ENCODE measurements at regions not wholly inside any gene's neighbourhood (a gene's known extent, or its start where the extent isn't known, plus 50 kb on each side); places are given as distances from the start of the nearest gene placed in this dataset.

DNA sequence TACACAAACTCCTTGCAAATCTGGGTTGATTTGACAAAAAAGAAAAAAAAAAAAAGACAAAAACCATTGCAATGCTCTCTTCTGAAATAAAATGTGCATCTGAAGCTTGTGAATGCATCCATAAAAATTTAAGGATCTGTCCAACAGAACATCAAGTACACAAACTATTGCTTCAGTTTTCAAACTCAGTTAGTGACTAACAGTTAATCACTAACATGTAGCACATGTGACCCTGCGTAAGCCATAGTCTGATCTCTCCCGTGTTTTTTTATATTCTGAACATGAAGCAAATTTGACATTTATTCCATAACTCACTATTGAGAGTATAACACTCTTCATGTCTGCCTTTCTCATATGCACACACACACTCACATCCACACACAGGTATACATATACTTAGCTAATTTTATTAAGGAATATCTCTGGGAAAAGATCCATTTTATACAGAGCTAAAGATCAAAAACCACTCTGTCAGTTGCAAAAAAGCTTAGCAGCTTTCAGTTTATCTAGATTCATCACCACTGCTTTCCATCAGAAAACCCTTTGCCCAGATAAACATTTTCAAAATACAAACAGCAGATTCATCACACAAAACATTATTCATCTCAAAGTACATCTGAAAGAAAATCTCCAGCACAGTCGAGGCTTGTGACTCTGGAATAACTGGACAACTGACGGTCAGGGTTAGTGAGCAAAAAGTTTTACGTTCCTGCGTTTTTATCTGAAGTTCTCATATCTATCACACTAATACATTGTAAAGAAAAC, 1000.4 kb upstream of the ACVR2A start:
- DNase-seq, result no peak

DNA sequence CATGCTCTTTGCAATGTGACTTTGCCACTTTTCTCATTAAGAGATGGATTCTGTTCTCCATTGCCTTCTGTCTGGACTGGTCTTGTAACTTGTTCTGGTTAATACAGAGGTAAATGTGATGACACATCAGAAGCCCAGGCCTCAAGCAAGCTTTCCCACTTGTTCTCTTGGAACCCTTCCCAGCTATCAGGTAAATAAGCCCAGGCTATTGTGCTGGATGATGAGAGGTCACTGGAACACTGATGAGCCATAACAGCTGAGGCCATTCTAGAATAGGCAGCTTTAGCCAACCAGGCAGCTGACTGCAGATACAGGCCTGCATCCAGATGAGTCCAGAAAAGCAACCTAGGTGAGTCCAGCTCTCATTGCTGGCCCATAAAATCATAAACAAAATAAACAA, 1007.0 kb upstream of the ACVR2A start:
- DNase-seq, result no peak

DNA sequence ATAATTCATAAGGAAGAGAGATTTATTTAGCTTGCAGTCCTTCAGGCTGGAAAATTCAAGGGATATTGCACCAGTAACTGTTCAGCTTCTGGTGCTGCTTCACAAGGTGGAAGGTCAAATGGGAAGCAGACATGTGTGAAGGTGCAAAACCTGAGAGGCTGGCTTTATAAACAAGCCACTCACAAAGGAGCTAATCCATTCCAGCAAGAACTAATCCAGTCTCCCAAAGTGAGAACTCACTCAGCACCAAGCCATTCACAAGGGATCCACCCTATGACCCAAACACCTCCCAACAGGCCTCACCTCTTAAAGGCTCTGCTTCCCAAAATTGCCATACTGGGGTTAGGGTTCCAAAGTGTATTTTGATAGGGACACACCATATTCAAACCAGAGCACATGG, 1018.4 kb upstream of the ACVR2A start:
- no peak for DNase-seq

DNA sequence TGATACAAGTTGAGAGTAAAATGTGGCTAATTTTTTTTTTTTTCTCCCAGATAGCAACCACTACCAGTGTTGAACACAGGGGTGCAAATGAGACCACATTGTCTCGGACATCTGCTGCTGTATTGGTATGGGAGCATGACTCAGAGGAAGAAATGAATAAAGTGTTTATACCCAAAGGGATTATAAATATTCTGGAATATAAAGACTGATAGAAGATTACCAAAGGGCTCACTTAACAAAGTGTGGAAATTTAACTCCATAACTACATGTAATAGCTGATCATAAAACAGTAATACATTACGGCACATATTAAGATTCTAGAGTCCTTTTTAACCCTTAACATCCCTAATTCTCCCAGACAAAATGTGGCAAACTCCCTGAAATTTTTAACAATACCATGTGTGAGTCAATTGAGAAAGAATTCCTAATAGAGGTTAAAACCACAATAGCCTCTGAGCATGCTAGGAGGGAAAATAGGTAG, 1023.0 kb upstream of the ACVR2A start:
- no peak for DNase-seq

DNA sequence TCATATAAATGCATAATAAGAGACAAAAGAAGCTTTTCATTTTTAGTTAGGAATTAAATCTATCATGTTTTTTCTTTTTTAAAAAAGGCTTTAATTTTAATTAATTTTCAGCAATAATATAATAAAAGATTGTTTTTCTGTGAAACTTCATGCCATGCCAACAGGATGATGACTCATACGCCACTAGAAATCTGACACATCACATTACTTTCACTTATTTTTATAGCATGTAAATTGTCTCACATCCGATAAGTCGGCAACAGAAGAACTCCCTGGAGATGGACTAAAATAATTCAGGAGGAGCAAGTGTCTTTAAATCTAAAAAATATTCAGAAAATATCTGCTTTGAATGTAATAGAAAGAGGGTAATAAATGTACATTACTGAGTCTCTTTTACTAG, 1024.2 kb upstream of the ACVR2A start:
- DNase-seq, result no peak

DNA sequence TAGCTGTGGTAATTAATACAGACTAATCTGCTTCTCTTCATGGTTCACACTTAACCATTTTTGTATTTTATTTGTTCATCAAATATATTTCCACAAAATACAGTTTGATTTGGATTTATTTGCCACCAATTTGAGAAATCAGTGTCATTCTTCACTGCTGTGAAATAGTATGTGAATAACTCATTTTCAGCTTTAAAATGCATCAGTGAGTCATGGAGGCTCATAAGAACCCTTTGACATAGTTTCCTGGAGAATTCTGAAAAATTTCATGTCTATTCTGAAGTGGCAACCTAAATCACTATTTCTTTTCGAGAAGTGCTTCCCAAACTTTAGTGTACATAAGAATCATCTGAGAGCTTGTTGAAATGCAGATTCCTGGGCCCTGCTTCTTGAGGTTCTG, 1026.7 kb upstream of the ACVR2A start:
- no peak for DNase-seq

DNA sequence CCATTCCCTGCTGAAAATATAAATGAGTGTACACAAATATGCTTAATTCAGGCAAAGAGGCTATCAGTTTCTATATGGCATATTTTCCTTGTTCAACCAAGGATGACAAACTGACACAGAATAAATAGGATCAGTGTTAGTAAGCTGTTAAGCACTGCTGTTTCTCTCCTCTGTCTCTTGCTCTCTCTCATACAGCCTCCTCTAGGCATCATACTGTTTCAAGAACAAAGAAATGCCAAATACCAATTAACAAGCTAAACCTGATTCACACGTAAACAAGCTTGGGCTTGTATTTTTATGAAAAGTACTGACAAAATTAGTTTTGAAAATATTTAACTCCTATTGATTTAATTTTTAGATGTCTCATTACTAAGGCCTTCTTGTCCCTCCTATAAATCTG, 1027.2 kb upstream of the ACVR2A start:
- DNase-seq, result no peak

DNA sequence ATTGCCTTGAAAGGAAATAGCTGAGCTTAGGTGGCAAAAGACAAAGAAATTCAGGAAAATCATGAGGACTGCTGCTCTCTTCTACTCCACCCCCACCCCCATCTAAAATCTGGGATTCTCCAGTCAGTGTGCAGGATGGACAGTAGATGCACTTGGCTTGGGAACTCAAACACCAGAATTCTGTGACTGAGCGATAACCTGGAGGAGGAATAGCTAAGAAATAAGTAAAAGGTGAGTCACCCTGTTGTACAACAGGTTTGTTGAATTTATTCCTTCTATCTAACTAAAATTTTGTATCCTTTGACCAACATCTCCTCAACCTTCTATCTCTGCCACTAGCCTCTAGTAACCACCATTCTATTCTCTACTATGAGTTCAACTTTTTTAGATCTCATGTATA, 1029.9 kb upstream of the ACVR2A start:
- no peak for DNase-seq

DNA sequence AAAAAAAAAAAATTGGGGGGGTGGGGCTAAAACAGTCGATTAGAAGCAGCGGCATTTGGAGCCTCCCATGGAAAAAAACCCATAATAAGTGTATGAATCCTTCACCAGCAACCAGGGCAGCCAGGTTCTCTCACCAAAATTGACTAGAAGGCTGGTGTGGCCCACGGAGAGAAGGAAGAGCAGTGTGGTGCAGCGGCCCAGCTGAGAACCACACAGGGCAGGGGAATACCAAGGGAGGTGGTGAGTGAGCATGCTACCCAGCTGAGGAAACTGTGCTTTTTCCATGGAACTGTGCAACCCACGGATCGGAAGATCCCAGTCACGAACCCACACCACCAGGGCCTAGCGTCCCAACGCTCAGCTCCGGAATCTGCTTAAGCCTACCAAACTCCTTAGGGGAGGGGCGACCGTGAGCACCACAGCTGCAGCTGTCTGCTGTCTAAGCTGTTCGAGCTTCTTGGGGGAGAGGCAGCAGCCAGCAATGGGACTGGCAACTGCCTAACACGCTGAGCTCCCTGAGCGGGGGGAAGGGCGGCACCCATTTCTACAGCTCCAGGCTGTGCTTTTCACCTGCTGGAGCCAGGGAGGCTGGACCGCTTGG, 1037.2 kb upstream of the ACVR2A start:
- no peak for DNase-seq

DNA sequence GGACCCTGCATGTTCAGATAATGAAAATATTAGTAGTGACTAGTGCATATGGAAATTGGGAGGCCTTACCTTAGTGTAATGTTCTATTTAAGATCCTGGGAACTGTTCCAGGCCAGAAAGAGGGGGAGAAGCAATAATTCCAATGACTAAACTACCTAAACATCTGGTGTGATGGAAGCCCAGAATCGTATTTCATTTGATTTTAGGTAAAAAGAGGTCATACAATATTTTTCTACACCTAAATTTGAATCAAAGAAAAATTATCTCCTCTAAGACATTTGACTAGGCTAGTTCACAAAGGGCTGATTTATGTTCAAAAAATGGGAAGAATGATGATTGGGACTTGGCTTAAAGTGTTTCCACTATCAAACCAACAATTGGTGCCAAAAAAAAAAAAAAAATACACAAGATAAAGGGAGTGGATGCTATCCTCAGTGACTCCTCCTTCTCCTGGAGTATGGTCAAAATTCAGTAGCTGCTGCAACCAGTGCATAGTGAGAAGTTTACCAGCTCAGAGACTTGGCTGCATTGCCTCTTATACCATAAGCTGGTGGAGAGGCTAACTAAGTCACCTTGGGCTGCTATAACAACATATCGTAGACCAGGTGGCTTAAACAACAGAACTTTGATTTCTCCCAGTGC, 1038.3 kb upstream of the ACVR2A start:
- no peak for DNase-seq

DNA sequence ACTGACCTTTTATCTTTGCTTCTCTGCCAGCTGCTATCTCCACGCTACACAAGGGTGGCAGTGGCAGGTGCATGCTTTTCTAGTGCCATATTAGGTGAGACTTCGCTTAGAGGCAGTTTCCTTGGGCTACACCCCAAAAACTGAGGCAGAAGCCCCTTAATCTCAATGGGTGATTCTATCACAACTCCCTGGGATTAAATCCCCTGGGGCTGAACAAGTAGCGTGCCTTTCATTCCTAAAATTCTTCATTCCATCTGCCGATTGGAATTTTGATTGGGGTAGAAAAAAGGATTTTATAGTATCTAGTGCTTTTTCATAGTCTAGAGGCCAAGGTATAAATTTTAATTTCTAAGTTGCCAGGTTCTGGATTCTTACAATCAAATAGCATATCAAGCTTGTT, 1040.5 kb upstream of the ACVR2A start:
- DNase-seq, result no peak

DNA sequence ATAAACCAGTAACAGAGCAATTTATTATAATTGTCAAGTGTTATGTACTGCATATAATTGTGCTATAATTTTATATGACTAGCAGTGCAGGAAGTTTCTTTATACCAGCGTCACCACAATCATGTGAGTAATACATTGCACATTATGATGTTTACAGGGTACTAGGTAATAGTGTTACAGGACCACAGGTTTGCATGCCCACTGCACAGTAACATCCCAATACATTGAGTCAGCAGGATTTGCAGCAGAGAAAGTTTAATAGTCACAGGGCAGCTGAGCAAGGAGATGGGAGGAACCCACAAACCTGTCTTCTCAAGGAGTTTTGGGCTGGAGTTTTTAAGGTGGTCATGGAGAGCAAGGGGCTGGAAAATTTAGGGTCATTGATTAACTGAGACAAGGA, 1042.9 kb upstream of the ACVR2A start:
- no peak for DNase-seq

DNA sequence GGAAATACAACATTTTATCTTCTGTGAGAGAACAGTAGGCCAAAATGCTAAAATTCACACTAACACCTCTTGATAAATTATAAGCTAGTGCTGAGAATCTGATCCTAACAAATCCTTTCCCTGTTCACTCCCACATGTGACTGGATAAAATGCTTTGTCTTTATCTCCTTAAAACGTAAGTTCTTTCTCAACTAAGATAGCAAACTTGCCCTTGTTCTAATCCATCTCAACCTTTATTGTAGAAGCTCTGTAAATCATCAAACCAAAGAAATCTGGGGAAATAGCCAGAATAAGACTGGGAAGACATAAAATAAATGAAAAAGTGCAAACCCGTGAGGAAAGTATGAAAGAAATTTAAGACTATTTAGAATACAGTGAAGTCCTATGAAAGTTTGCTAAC, 1058.4 kb upstream of the ACVR2A start:
- DNase-seq, result no peak

DNA sequence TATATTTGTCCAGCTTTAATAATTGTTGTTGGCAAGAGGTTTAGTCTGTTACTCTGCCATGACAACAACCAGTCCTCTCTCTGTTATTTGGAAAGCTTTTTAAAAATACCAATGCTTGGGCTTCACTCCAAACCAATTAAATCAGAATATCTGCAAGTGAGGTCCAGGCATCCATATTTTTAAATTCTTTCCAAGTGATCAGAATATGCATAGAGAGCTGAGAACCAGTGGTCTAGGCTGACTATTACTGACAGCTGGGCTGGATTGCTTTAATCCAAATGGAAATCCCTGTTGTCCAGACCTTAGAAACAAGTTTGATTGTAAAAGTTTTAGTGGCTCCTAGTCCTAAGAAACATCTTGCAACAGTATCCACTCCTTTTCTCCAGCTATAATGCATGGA, 1059.7 kb upstream of the ACVR2A start:
- DNase-seq, result no peak

DNA sequence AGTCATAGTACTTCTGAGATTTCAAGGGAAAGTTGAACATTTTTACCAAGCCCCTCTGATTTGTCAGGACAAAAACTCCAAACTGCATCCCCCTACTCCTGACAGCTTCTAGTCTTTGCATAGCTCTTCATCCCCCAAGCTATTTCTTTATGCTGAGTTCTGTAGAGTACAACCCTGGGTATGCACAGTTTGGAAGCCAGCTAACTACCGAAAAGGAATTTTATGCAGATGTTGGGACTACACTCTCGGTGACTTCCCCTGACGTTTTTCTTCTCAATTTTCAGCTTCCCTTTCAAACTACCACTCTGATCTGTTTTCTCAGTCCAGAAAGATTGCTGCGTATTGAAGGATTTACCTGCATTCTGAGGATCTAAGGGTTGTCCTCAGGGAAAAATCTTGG, 1060.2 kb upstream of the ACVR2A start:
- DNase-seq, result no peak

DNA sequence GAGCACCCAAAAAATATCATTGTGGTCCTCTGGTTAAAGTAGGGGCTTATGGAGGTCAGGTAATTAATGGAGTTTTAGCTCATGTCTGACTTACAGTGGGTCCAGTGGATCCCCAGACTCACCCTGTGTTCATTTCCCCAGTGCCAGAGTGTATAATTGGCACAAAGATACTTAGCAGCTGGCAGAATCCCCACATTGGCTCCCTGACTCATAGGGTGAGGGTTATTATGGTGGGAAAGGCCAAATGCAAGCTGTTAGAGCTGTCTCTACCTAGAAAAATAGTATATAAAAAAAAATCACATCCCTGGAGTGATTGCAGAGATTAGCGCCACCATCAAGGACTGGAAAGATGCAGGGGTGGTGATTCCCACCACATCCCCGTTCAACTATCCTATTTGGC, 1067.6 kb upstream of the ACVR2A start:
- no peak for DNase-seq

DNA sequence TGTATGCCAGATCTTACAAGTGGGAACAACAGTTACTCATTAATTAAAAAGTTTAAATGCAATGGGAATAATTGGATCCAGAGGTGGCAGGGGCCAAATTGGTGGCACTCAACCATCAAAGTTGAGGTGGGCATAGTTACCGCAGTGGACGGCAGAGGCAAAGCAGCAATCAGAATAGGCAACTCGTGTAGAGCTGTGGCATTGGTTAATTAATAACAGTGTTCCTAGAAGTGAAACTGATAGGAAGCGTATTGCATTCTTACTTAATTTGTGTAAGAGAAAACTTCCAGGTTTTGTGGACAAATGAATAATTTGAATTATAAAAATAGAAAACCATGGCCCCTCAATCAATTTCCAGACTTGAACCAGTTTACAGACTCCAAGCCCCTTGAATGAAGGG, 1068.2 kb upstream of the ACVR2A start:
- DNase-seq, result no peak

DNA sequence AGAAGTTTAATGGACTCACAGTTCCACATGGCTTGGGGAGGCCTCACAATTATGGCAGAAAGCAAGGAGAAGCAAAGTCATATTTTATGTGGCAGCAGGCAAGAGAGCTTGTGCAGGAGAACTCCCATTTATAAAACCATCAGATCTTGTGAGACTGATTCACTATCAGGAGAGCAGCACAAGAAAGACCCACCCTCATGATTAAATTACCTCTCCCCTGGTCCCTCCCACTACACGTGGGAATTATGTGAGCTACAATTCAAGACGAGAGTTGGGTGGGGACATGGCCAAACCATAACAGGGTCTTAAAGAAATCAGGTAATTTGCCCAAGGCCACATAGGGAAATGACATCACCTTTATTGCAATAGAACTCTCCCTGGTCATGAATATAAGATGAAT, 1073.3 kb upstream of the ACVR2A start:
- DNase-seq, result no peak

DNA sequence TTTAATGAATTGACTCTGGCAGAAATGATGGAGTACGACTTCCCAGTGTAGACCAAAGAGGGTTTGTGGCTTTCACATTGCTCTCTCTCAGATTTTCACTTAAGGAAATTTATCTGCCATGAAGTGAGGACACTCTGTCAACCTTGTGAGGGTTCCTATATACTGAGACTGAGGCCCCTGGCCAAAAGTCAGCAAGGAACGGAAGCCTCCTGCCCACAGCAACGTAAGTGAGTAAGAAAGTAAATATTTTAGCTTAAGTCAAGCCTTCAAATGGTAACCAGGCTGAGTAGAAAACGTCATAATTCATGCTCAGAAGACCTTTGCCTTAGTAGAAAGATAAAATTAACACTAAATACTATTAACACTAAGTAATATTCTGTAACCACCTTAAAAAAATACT, 1080.5 kb upstream of the ACVR2A start:
- no peak for DNase-seq

DNA sequence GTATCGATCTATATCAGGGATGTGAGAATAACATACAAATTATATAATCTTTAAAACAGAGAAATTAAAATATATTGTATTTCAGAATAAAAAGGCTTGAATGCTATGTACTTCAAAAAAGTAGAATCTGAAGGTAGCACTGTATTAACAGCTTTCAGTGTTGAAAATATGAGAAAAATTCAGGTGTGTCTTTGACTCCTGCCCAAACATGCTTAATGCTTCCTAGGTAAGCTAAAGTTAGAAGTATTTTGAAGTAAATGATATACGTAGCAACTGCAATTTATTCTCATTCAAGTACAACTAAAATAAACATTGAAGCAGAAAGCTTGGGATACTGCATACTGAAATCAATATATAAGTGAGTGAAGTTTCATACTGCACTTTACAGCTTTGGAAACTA, 1082.0 kb upstream of the ACVR2A start:
- DNase-seq, result no peak

DNA sequence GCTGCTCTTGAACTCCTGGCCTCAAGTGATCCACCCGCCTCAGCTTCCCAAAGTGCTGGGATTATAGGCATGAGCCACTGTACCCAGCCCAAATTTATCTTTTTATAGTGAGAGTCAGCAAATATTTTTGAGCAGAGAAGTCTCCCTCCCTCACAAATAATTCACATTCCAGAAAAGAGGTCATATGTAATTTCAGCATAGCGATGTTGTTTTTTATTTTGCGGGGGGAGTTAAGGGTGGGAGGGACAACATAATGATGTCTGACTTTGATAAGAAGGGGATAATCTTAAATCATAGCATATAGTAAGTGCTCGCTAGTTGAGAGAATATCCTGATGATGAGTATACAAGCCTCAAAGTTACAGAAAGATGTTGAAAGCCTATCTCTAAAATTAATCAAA, 1090.2 kb upstream of the ACVR2A start:
- no peak for DNase-seq

DNA sequence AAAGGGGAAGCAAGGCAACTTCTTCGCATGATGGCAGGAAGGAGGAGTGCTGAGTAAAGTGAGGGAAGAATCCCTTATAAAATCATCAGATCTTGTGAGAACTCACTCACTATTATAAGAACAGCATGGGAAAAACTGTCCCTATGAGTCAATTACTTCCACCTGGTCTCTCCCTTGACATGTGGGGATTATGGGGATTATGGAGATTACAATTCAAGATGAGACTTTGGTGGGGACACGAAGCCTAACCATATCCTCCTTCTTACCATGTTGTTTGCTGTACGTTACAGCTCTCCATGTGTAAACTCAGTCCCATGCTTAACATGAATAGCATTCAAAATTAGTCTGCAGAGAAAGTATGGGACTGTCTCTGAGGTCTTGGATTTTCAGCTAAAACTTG, 1096.8 kb upstream of the ACVR2A start:
- DNase-seq, result peak; percentile 35

DNA sequence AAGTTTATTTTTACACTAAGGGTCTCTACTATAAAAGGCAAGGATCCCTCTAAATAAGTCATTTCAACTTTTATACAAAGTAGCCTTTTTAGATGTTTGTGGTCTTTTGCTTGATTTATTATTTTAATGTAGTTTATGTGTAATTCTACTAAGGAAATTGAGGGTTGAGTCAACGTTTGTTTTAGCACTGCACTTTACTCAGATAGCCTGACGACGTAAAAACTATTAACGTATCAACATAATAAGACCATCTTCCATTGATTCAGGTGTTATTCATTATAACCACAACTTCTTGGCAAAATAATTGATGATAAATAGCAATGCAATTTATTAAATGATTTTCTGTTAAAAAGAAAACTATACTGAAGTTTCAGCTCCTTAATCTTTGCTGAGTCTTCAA, 1103.6 kb upstream of the ACVR2A start:
- DNase-seq, result no peak

DNA sequence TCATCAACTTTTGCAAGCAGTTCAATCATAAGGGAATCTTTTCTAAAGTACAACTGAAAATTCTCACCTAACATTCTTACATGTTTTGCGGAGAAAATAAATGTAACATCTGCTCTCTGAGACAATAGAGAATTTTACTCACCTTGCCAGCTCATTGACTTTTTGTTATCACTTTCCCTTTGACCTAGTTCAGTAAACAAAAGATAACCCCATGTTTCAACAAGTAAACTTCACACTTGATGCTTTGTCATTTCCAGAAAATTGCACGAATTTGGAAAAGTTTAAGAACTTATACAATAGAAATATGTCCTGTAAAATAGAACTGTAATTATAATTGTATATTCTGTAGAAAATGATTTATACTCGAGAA, 1110.0 kb upstream of the ACVR2A start:
- DNase-seq, result no peak

Data from NCI-H524 treated with DMSO at 0.1 percent for 48 hours (cell line).